H1 (cell line): ENCODE measurements at regions not wholly inside any gene's neighbourhood (a gene's known extent, or its start where the extent isn't known, plus 50 kb on each side); places are given as distances from the start of the nearest gene placed in this dataset.

Experiments
- CTCF ChIA-PET: fragments of 300-600 bp; sonication (Branson Sonifier 250); formaldehyde crosslinking; loops from one replicate; lab custom pipeline; 2021; ENCODE audit not compliant: partially characterized antibody; lab: Charles Lee
- POLR2A ChIA-PET: fragments of 300-600 bp; sonication (Branson Sonifier 250); formaldehyde crosslinking; loops from one replicate; lab custom pipeline; 2021; ENCODE audit warnings: inconsistent platforms; ENCODE audit not compliant: partially characterized antibody; lab: Charles Lee
- DNase-seq, 2 experiments: peaks; one replicate each; pipeline versions ENCODE4 v3.0.0 to v3.0.0-alpha.2; 2010 to 2022; ENCODE audit warnings: low spot score in 2 of 2, low read depth in 1 of 2, mixed read lengths in 1 of 2
- FAIRE-seq: peaks from 2 replicates; lab custom pipeline; 2011; peaks lifted over from hg19 to GRCh38; lab: Jason Lieb, UNC
- H2AFZ ChIP-seq: 2 replicates; pipeline ENCODE4 v1.8.1; 2012; ENCODE audit warnings: low read length, inconsistent platforms
- H2AK5ac ChIP-seq: 2 replicates; pipeline ENCODE4 v1.6.1; 2013; ENCODE audit warnings: low read depth, low read length
- H2BK120ac ChIP-seq: replicated peaks from 2 replicates; pipeline ENCODE3; 2013; ENCODE audit warnings: low read depth, low read length, inconsistent platforms
- H2BK12ac ChIP-seq: 2 replicates; pipeline ENCODE4 v1.6.1; 2013; ENCODE audit warnings: low read depth, low read length
- H2BK15ac ChIP-seq: 2 replicates; pipeline ENCODE4 v1.6.1; 2013; ENCODE audit warnings: low read length
- H2BK20ac ChIP-seq: 2 replicates; pipeline ENCODE4 v1.6.1; 2013; ENCODE audit warnings: low read length
- H2BK5ac ChIP-seq: 2 replicates; pipeline ENCODE4 v1.6.1; 2013; ENCODE audit warnings: low read depth, low read length
- H3K14ac ChIP-seq: 2 replicates; pipeline ENCODE4 v1.6.1; 2013; ENCODE audit warnings: inconsistent platforms; ENCODE audit not compliant: insufficient read length
- H3K18ac ChIP-seq: 2 replicates; pipeline ENCODE4 v1.6.1; 2013; ENCODE audit warnings: low read length; ENCODE audit errors: extremely low read depth
- H3K23ac ChIP-seq: 2 replicates; pipeline ENCODE4 v1.6.1; 2013; ENCODE audit warnings: inconsistent platforms; ENCODE audit not compliant: insufficient read length
- H3K23me2 ChIP-seq: 2 replicates; pipeline ENCODE4 v1.6.1; 2013; ENCODE audit warnings: low read depth, low read length
- H3K27ac ChIP-seq: 2 replicates; pipeline ENCODE4 v1.6.1; 2011; ENCODE audit warnings: low read depth, low read length, inconsistent platforms
- H3K27me3 ChIP-seq, 4 experiments: replicated peaks in 1 of 4; 1 replicate in 1 of 4; 2 replicates in 3 of 4; pipeline versions ENCODE4 v1.6.1 to v1.8.1; 2011 to 2013; ENCODE audit warnings: low read length in 3 of 4, mild to moderate bottlenecking in 3 of 4, inconsistent platforms in 2 of 4, mixed read lengths in 2 of 4, moderate library complexity in 1 of 4; ENCODE audit not compliant: control insufficient read depth in 3 of 4, insufficient read depth in 3 of 4; ENCODE audit errors: extremely low read depth in 1 of 4
- H3K36me3 ChIP-seq, 4 experiments: 2 replicates each; pipeline versions ENCODE4 v1.6.1 to v1.8.1; 2011 to 2013; ENCODE audit warnings: mild to moderate bottlenecking in 4 of 4, low read length in 3 of 4, moderate library complexity in 2 of 4, control low read depth in 1 of 4, inconsistent platforms in 1 of 4; ENCODE audit not compliant: insufficient read depth in 4 of 4, control insufficient read depth in 2 of 4
- H3K4ac ChIP-seq: replicated peaks from 2 replicates; pipeline ENCODE3; 2013; ENCODE audit warnings: low read length, low read depth, mixed read lengths, inconsistent platforms; ENCODE audit not compliant: insufficient read length
- H3K4me1 ChIP-seq, 4 experiments: replicated peaks in 1 of 4; 1 replicate in 1 of 4; 2 replicates in 3 of 4; pipeline versions ENCODE4 v1.6.1 to v1.8.1; 2011 to 2013; ENCODE audit warnings: low read length in 3 of 4, inconsistent platforms in 2 of 4, mixed read lengths in 1 of 4; ENCODE audit not compliant: insufficient read depth in 4 of 4, control insufficient read depth in 3 of 4
- H3K4me2 ChIP-seq, 2 experiments: 2 replicates each; pipeline versions ENCODE4 v1.6.1 to v1.8.1; 2011 to 2013; ENCODE audit warnings: low read depth in 2 of 2, low read length in 2 of 2, control low read depth in 1 of 2, inconsistent platforms in 1 of 2, mild to moderate bottlenecking in 1 of 2; ENCODE audit not compliant: insufficient read depth in 1 of 2
- H3K4me3 ChIP-seq, 4 experiments: fragments of 200-600, 300-600 bp in 1 of 4; sonication (generic), shearing (Covaris generic), sonication (Bioruptor Twin) in 1 of 4; 2 replicates each; pipeline versions ENCODE4 v1.5.1 to v1.8.1; 2011 to 2016; ENCODE audit warnings: low read length in 4 of 4, low read depth in 3 of 4, control low read depth in 2 of 4, inconsistent platforms in 2 of 4, mild to moderate bottlenecking in 2 of 4, mixed read lengths in 1 of 4, moderate library complexity in 1 of 4; ENCODE audit not compliant: insufficient read depth in 2 of 4; ENCODE audit errors: extremely low read depth in 1 of 4
- H3K56ac ChIP-seq: replicated peaks from 2 replicates; pipeline ENCODE3; 2013; ENCODE audit warnings: low read depth, mild to moderate bottlenecking, mixed read lengths, low read length, inconsistent platforms; ENCODE audit not compliant: insufficient read length
- H3K79me1 ChIP-seq: 2 replicates; pipeline ENCODE4 v1.6.1; 2013; ENCODE audit warnings: low read depth, low read length, control low read depth
- H3K79me2 ChIP-seq, 2 experiments: 2 replicates each; pipeline versions ENCODE4 v1.6.1 to v1.8.1; 2012 to 2013; ENCODE audit warnings: low read length in 2 of 2, mild to moderate bottlenecking in 2 of 2, inconsistent platforms in 1 of 2; ENCODE audit not compliant: insufficient read depth in 2 of 2, control insufficient read depth in 1 of 2
- H3K9ac ChIP-seq, 4 experiments: replicated peaks in 1 of 4; 1 replicate in 1 of 4; 2 replicates in 3 of 4; pipeline versions ENCODE4 v1.6.1 to v1.8.1; 2011 to 2013; ENCODE audit warnings: low read depth in 3 of 4, low read length in 3 of 4, control low read depth in 2 of 4, mild to moderate bottlenecking in 2 of 4, moderate library complexity in 2 of 4, inconsistent platforms in 1 of 4; ENCODE audit errors: extremely low read depth in 1 of 4
- H3K9me3 ChIP-seq, 2 experiments: 2 replicates each; pipeline versions ENCODE4 v1.6.1 to v1.8.1; 2012 to 2013; ENCODE audit warnings: mild to moderate bottlenecking in 2 of 2, moderate library complexity in 2 of 2, control low read depth in 1 of 2, inconsistent platforms in 1 of 2, low read depth in 1 of 2, low read length in 1 of 2, mixed read lengths in 1 of 2; ENCODE audit not compliant: insufficient read depth in 2 of 2
- H4K20me1 ChIP-seq, 2 experiments: replicated peaks in 1 of 2; 2 replicates each; pipeline versions ENCODE3 to v1.8.1; 2011 to 2013; ENCODE audit warnings: inconsistent platforms in 2 of 2, low read length in 2 of 2, mild to moderate bottlenecking in 1 of 2; ENCODE audit not compliant: insufficient read depth in 2 of 2, control insufficient read depth in 1 of 2
- H4K5ac ChIP-seq: 2 replicates; pipeline ENCODE4 v1.6.1; 2013; ENCODE audit warnings: low read length, low read depth, mixed read lengths, inconsistent platforms; ENCODE audit not compliant: insufficient read length
- H4K8ac ChIP-seq: 2 replicates; pipeline ENCODE4 v1.8.0; 2013; ENCODE audit warnings: mild to moderate bottlenecking, moderate library complexity, low read length, inconsistent platforms; ENCODE audit not compliant: insufficient read depth; ENCODE audit errors: extremely low read depth
- H4K91ac ChIP-seq: replicated peaks from 2 replicates; pipeline ENCODE3; 2013; ENCODE audit warnings: low read length, mixed read lengths, inconsistent platforms; ENCODE audit not compliant: insufficient read length
- ASH2L ChIP-seq: fragments of 200-600, 300-600 bp; sonication (generic); IDR thresholded peaks from one replicate; pipeline ENCODE4 v1.7.1; 2017; ENCODE audit warnings: low read length
- BACH1 ChIP-seq: IDR thresholded peaks from 2 replicates; pipeline ENCODE4 v1.6.1; 2012; ENCODE audit warnings: low read length, improper control_type of control experiment
- CBX8 ChIP-seq: fragments of 300-800, 300-1000 bp; sonication (generic); IDR thresholded peaks from 2 replicates; pipeline ENCODE4 v1.7.1; 2016; ENCODE audit warnings: low read depth, low read length, borderline replicate concordance
- EP300 ChIP-seq, 2 experiments: IDR thresholded peaks; 1 replicate in 1 of 2; 2 replicates in 1 of 2; pipeline ENCODE4 v1.6.1; 2011 to 2012; ENCODE audit warnings: low read depth in 2 of 2, low read length in 2 of 2, mild to moderate bottlenecking in 2 of 2, borderline replicate concordance in 1 of 2, inconsistent platforms in 1 of 2, moderate library complexity in 1 of 2
- HDAC2 ChIP-seq, 2 experiments: fragments of 300-600 bp in 1 of 2; sonication (generic) in 1 of 2; IDR thresholded peaks; 2 replicates each; pipeline ENCODE4 v1.6.1; 2011 to 2012; ENCODE audit warnings: low read depth in 2 of 2, low read length in 2 of 2, mild to moderate bottlenecking in 2 of 2, moderate library complexity in 2 of 2, borderline replicate concordance in 1 of 2, inconsistent platforms in 1 of 2
- JUN ChIP-seq: IDR thresholded peaks from 2 replicates; pipeline ENCODE4 v1.6.1; 2011; ENCODE audit warnings: low read depth, mild to moderate bottlenecking, improper control_type of control experiment, low read length
- KDM5A ChIP-seq: fragments of 200-600 bp; IDR thresholded peaks from 2 replicates; pipeline ENCODE4 v1.7.1; 2012; ENCODE audit warnings: mild to moderate bottlenecking, low read length, inconsistent platforms, mixed read lengths
- NANOG ChIP-seq: IDR thresholded peaks from 2 replicates; pipeline ENCODE4 v1.6.1; 2011; ENCODE audit warnings: low read length, low read depth, mild to moderate bottlenecking, inconsistent platforms; ENCODE audit not compliant: insufficient read depth, poor library complexity, severe bottlenecking
- NRF1 ChIP-seq: IDR thresholded peaks from 2 replicates; pipeline ENCODE4 v1.6.1; 2011; ENCODE audit warnings: mild to moderate bottlenecking, low read depth, low read length, improper control_type of control experiment
- POLR2A ChIP-seq, 2 experiments: IDR thresholded peaks; 1 replicate in 1 of 2; 2 replicates in 1 of 2; pipeline ENCODE4 v1.6.1; 2011; ENCODE audit warnings: low read depth in 2 of 2, low read length in 2 of 2, mild to moderate bottlenecking in 2 of 2; ENCODE audit errors: control extremely low read depth in 1 of 2
- POLR2AphosphoS5 ChIP-seq: IDR thresholded peaks from 2 replicates; pipeline ENCODE4 v1.6.1; 2011; ENCODE audit warnings: low read depth, low read length
- RAD21 ChIP-seq, 2 experiments: IDR thresholded peaks in 1 of 2; conservative IDR thresholded peaks in 1 of 2; 2 replicates each; pipeline ENCODE4 v1.6.1; 2011; ENCODE audit warnings: low read depth in 2 of 2, low read length in 2 of 2, improper control_type of control experiment in 1 of 2, inconsistent platforms in 1 of 2, mild to moderate bottlenecking in 1 of 2, moderate library complexity in 1 of 2
- SP4 ChIP-seq: IDR thresholded peaks from 2 replicates; pipeline ENCODE4 v1.6.1; 2012; ENCODE audit warnings: low read length, inconsistent platforms
- SUZ12 ChIP-seq: fragments of 200-600 bp; sonication (generic); IDR thresholded peaks from 2 replicates; pipeline ENCODE4 v1.6.1; 2012; ENCODE audit warnings: mild to moderate bottlenecking, inconsistent platforms, low read length, moderate library complexity, mixed read lengths
- TAF7 ChIP-seq: optimal IDR thresholded peaks from 2 replicates; pipeline ENCODE3; 2011; ENCODE audit warnings: low read depth, mild to moderate bottlenecking, inconsistent platforms, low read length, moderate library complexity, borderline replicate concordance
- WGBS, 2 experiments: shearing (Covaris generic) in 1 of 2; methylation state at CpG; one replicate each; pipeline versions ENCODE4 v1.1.6 to v1.1.7; 2013 to 2015; ENCODE audit warnings: low lambda C conversion rate in 2 of 2, mixed read lengths in 2 of 2, inconsistent platforms in 1 of 2, low coverage in 1 of 2, missing lambda C conversion rate in 1 of 2; ENCODE audit not compliant: insufficient replicate concordance in 2 of 2, insufficient coverage in 1 of 2, insufficient read length in 1 of 2; ENCODE audit errors: extremely low coverage in 1 of 2, missing lambda C conversion rate in 1 of 2; 5-methylcytosine and 5-hydroxymethylcytosine counted together

DNA sequence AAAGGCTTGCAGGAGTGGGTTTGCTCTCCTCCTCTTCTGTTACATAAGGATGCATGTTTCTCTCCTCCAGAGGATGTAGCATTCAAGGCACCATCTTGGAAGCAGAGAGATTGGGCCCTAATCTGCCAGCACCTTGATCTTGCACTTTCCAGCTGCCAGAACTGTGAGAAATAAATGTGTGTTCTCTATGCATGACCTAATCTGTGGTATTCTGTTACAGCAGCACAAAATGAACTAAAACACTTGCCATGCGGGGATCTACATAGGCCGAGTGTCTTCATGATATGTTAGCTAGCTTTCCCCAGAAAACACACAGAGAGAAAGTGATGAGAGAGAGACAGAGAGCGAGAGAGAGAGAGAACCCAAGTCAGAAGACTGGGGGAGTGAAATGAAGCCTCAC lies 273.5 kb downstream of the UTP18 start:
- no peak for TF ChIP-seq POLR2A (IDR thresholded peaks at IDR 0.05; ENCODE audit: control extremely low read depth in 1 of 2, low read depth in 2 of 2, low read length in 2 of 2)
- TF ChIP-seq NANOG = no peak
- no peak for TF ChIP-seq NRF1
- TF ChIP-seq POLR2AphosphoS5 = no peak
- TF ChIP-seq JUN = no peak
- no peak for TF ChIP-seq HDAC2 (IDR thresholded peaks at IDR 0.05; ENCODE audit: borderline replicate concordance in 1 of 2, low read depth in 2 of 2, low read length in 2 of 2)
- TF ChIP-seq SP4 = no peak
- TF ChIP-seq EP300 (IDR thresholded peaks at IDR 0.05; ENCODE audit: borderline replicate concordance in 1 of 2, low read depth in 2 of 2, low read length in 2 of 2) = no peak
- TF ChIP-seq BACH1 = no peak
- TF ChIP-seq TAF7 = no peak
- no peak for TF ChIP-seq RAD21 (IDR thresholded peaks at IDR 0.05 in 1 of 2, conservative IDR thresholded peaks at IDR 0.05 in 1 of 2; ENCODE audit: low read depth in 2 of 2, low read length in 2 of 2)
- TF ChIP-seq KDM5A = no peak
- TF ChIP-seq ASH2L = no peak
- TF ChIP-seq CBX8 = no peak
- no peak for TF ChIP-seq SUZ12
- Histone ChIP-seq H3K23me2 (no peaks in the 10 kb centered on the region; the same call in 1 of the 2 replicates), H3K79me1 (no peaks in the 10 kb centered on the region), H3K56ac (no peak overlapping the region), H3K4ac (no peak overlapping the region), H2BK5ac (no peak overlapping the region), H4K5ac (no peak overlapping the region), H4K20me1 (no peaks in the 10 kb centered on the region), H2BK120ac (no peak overlapping the region), H3K9me3 (no peaks in the 10 kb centered on the region), H3K27me3 (no peaks in the 10 kb centered on the region), H3K27ac (no peak overlapping the region), H3K14ac (no peak overlapping the region), H4K91ac (no peak overlapping the region), H4K8ac (no peak overlapping the region), H3K79me2 (no peaks in the 10 kb centered on the region), H2AFZ (peak overlapping the region; percentile 5; the same call in 1 of the 2 replicates), H3K4me1 (peaks cover 0 to 4% (median 0%) of the 10 kb centered on the region in 4 experiments; a peak in 1 of 7 replicates), H3K23ac (no peak overlapping the region), H3K4me2 (no peak overlapping the region), H3K9ac (no peak overlapping the region), H2BK20ac (no peak overlapping the region), H2BK15ac (no peak overlapping the region), H3K4me3 (no peak overlapping the region), H3K18ac (no peak overlapping the region), H2BK12ac (no peak overlapping the region), H3K36me3 (no peaks in the 10 kb centered on the region), H2AK5ac (no peak overlapping the region)
- ChIA-PET POLR2A (no interaction called here), CTCF (interaction anchor here (0.6 to 3.9 kb wide), 8 partner anchors 10 to 846 kb away, joined by 3 to 27 read pairs (median 4); no protein-coding TSS in a partner anchor)
- DNase-seq (no peak), FAIRE-seq (no peak)
- 93% methylated on average over 3 of the region's 3 CpGs; no CpG with 5 or more reads in 1 of the 2 experiments for WGBS, 2 experiments
